Astrocyte (in vitro differentiated cells and primary cell): ENCODE measurements at regions not wholly inside any gene's neighbourhood (a gene's known extent, or its start where the extent isn't known, plus 50 kb on each side); places are given as distances from the start of the nearest gene placed in this dataset.

Experiments used
- DNase-seq: peaks from one replicate; pipeline ENCODE4 v3.0.0-alpha.2; 2010; ENCODE audit warnings: low read depth
- FAIRE-seq: peaks from 2 replicates; lab custom pipeline; 2011; peaks lifted over from hg19 to GRCh38; lab: Jason Lieb, UNC
- H2AFZ ChIP-seq: 2 replicates; pipeline ENCODE4 v1.6.0; 2012; ENCODE audit warnings: low read depth, low read length, inconsistent platforms
- H3K27ac ChIP-seq: 2 replicates; pipeline ENCODE4 v1.5.1; 2011; ENCODE audit warnings: low read depth, low read length, inconsistent platforms
- H3K27me3 ChIP-seq: 2 replicates; pipeline ENCODE4 v1.6.0; 2011; ENCODE audit warnings: low read length, inconsistent platforms; ENCODE audit not compliant: insufficient read depth
- H3K36me3 ChIP-seq: 2 replicates; pipeline ENCODE4 v1.5.1; 2011; ENCODE audit warnings: low read length, inconsistent platforms; ENCODE audit not compliant: insufficient read depth
- H3K4me1 ChIP-seq: 2 replicates; pipeline ENCODE4 v1.5.1; 2011; ENCODE audit warnings: low read length, inconsistent platforms; ENCODE audit not compliant: insufficient read depth
- H3K4me2 ChIP-seq: 2 replicates; pipeline ENCODE4 v1.6.0; 2012; ENCODE audit warnings: low read length, inconsistent platforms
- H3K4me3 ChIP-seq: 2 replicates; pipeline ENCODE4 v1.5.1; 2011; ENCODE audit warnings: low read depth, mild to moderate bottlenecking, low read length, inconsistent platforms; ENCODE audit not compliant: insufficient read depth
- H3K79me2 ChIP-seq: 2 replicates; pipeline ENCODE4 v1.6.0; 2012; ENCODE audit warnings: mild to moderate bottlenecking, low read length, inconsistent platforms; ENCODE audit not compliant: insufficient read depth
- H3K9ac ChIP-seq: 2 replicates; pipeline ENCODE4 v1.6.0; 2012; ENCODE audit warnings: mild to moderate bottlenecking, low read length, inconsistent platforms
- H3K9me3 ChIP-seq: 2 replicates; pipeline ENCODE4 v1.5.1; 2012; ENCODE audit warnings: low read depth, mild to moderate bottlenecking, low read length, inconsistent platforms; ENCODE audit not compliant: insufficient read depth
- H4K20me1 ChIP-seq: 2 replicates; pipeline ENCODE4 v1.6.0; 2012; ENCODE audit warnings: low read length, inconsistent platforms; ENCODE audit not compliant: insufficient read depth
- H3K27ac Mint-ChIP-seq: one replicate; pipeline ENCODE4 v1.8.0; 2021; ENCODE audit warnings: mild to moderate bottlenecking, mixed read lengths; ENCODE audit not compliant: unreplicated experiment
- H3K27me3 Mint-ChIP-seq: one replicate; pipeline ENCODE4 v1.8.0; 2021; ENCODE audit warnings: low read depth, mixed read lengths; ENCODE audit not compliant: unreplicated experiment
- H3K36me3 Mint-ChIP-seq: one replicate; pipeline ENCODE4 v1.8.0; 2021; ENCODE audit warnings: low read depth, mixed read lengths; ENCODE audit not compliant: unreplicated experiment
- H3K4me1 Mint-ChIP-seq: one replicate; pipeline ENCODE4 v1.8.0; 2021; ENCODE audit warnings: low read depth, mixed read lengths; ENCODE audit not compliant: unreplicated experiment
- H3K4me3 Mint-ChIP-seq: one replicate; pipeline ENCODE4 v1.8.0; 2021; ENCODE audit warnings: mild to moderate bottlenecking, moderate library complexity, mixed read lengths; ENCODE audit not compliant: unreplicated experiment
- H3K9me3 Mint-ChIP-seq: one replicate; pipeline ENCODE4 v1.8.0; 2021; ENCODE audit warnings: mild to moderate bottlenecking, mixed read lengths; ENCODE audit not compliant: unreplicated experiment
- EZH2 ChIP-seq: IDR thresholded peaks from 2 replicates; pipeline ENCODE4 v1.6.1; 2012; ENCODE audit warnings: mild to moderate bottlenecking, low read length, inconsistent platforms; ENCODE audit not compliant: insufficient read depth
- TF ChIP-seq, protein P1 (sequence below): IDR thresholded peaks from 2 replicates; pipeline ENCODE4 v1.5.1; 2011; ENCODE audit warnings: low read depth, mild to moderate bottlenecking, inconsistent platforms, low read length, moderate library complexity; ENCODE audit not compliant: insufficient read depth

DNA sequence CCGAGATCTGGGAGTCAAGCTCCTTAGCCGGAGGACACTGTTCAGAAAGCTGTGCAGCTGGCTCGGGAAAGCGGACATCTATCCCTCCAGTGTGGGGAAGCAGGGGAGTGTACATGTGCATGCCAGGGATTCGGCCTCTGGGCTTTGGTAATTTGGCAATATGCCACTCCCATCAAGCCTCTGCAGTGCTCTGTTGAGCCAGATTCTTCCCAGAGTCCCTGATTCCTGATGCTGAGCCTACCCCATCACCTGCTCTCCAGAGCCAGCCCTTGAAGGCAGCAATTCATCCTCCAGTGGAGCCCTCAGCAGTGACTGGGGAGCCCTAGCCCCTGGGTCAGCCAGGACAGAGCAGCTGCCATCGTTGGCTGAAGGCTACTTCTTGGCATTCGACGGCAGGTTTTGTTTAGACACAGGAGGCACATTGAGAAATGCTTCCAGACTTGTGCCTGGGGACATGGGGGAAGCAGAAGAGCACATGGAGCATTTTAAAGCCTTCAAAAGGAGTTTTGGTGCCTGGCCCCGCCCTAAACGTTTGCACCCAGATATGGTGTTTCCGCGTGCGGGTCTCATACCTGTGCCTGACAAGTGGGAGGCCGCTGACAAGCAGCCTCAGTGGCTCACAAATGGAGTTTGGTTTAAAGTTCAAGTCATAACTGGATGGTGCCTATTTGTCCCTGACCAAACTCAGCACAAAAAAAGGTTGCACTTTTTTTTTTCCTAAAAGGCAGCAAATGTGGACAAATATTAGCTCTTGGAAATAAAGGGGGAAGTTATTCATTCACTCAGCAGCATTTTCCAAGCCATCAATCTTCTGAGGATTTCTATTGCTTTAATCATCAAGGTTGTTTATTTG lies 272.8 kb downstream of the CYRIA start:
- TF ChIP-seq, protein P1, sequence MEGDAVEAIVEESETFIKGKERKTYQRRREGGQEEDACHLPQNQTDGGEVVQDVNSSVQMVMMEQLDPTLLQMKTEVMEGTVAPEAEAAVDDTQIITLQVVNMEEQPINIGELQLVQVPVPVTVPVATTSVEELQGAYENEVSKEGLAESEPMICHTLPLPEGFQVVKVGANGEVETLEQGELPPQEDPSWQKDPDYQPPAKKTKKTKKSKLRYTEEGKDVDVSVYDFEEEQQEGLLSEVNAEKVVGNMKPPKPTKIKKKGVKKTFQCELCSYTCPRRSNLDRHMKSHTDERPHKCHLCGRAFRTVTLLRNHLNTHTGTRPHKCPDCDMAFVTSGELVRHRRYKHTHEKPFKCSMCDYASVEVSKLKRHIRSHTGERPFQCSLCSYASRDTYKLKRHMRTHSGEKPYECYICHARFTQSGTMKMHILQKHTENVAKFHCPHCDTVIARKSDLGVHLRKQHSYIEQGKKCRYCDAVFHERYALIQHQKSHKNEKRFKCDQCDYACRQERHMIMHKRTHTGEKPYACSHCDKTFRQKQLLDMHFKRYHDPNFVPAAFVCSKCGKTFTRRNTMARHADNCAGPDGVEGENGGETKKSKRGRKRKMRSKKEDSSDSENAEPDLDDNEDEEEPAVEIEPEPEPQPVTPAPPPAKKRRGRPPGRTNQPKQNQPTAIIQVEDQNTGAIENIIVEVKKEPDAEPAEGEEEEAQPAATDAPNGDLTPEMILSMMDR: no peak
- no peak for TF ChIP-seq EZH2
- H3K27ac ChIP-seq: no peak overlapping the region
- no peak overlapping the region for H3K4me2 ChIP-seq
- H3K9ac ChIP-seq: no peak overlapping the region
- H3K27me3 ChIP-seq: no peaks in the 10 kb centered on the region
- no peaks in the 10 kb centered on the region for H3K4me1 ChIP-seq
- Mint-ChIP-seq H3K27me3 (peaks cover 13% of the 10 kb centered on the region), H3K9me3 (peaks cover 6% of the 10 kb centered on the region), H3K27ac (no peak overlapping the region), H3K4me3 (no peak overlapping the region), H3K36me3 (no peaks in the 10 kb centered on the region), H3K4me1 (peaks cover 4% of the 10 kb centered on the region)
- H3K4me3 ChIP-seq: no peak overlapping the region
- FAIRE-seq (no peak), DNase-seq (no peak)
- no peaks in the 10 kb centered on the region for H3K36me3 ChIP-seq
- H3K79me2 ChIP-seq: no peaks in the 10 kb centered on the region
- H3K9me3 ChIP-seq: peaks cover 3% of the 10 kb centered on the region
- no peak overlapping the region for H2AFZ ChIP-seq
- no peaks in the 10 kb centered on the region for H4K20me1 ChIP-seq

DNA sequence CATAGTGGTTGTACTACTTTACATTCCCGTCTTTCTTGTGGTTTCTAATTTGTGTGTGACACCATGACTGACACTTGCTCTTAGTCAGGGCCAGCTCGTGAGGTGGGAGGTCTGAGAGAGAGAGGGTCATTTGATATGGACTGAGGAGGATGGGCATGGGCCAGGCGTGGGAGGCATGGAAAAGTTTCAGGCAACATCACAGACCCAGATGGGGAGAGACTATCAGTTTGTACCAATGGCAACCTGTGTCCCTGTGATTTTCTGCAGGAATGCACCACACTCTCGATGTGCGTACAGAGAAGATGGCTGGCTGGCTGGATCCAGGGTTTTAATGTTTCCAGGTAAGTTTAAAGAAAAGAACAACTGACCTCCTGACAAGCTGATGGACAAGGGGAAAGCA lies 273.6 kb downstream of the CYRIA start:
- H2AFZ ChIP-seq: no peak overlapping the region
- peaks cover 4% of the 10 kb centered on the region for H3K4me1 Mint-ChIP-seq
- no peak overlapping the region for H3K27ac ChIP-seq
- H3K79me2 ChIP-seq: no peaks in the 10 kb centered on the region
- TF ChIP-seq, protein P1: no peak
- no peak for TF ChIP-seq EZH2
- no peaks in the 10 kb centered on the region for H3K36me3 ChIP-seq
- H3K27me3 ChIP-seq: no peaks in the 10 kb centered on the region
- peaks cover 13% of the 10 kb centered on the region for H3K27me3 Mint-ChIP-seq
- H3K4me3 ChIP-seq: no peak overlapping the region
- H4K20me1 ChIP-seq: no peaks in the 10 kb centered on the region
- no peaks in the 10 kb centered on the region for H3K36me3 Mint-ChIP-seq
- H3K9me3 ChIP-seq: peaks cover 4% of the 10 kb centered on the region
- DNase-seq (no peak), FAIRE-seq (no peak)
- H3K4me1 ChIP-seq: no peaks in the 10 kb centered on the region
- H3K9me3 Mint-ChIP-seq: peaks cover 6% of the 10 kb centered on the region
- H3K4me3 Mint-ChIP-seq: no peak overlapping the region
- no peak overlapping the region for H3K4me2 ChIP-seq
- H3K27ac Mint-ChIP-seq: no peak overlapping the region
- H3K9ac ChIP-seq: no peak overlapping the region

DNA sequence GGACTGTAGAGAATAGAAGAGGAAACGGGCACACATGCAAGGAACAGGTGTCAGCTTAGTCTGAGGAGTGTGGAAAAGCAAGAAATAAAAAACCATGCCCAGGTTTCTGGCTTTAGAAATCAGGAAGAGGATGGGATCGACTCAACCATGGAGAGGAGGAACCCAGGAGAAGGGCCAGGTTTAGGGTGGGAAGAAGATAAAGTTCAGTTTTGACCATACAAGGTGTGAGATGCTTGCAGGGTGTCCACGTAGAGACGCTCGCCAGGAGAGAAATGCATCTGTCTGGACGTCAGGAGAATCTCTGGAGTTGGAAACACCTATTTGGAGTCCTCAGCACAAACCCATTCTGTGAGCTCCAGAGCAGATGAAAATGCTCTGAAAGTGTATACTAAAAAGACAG lies 275.1 kb downstream of the CYRIA start:
- H3K9me3 Mint-ChIP-seq: peaks cover 6% of the 10 kb centered on the region
- Histone ChIP-seq H3K4me2 (no peak overlapping the region), H3K27me3 (no peaks in the 10 kb centered on the region), H3K79me2 (no peaks in the 10 kb centered on the region), H3K4me1 (no peaks in the 10 kb centered on the region), H3K4me3 (no peak overlapping the region), H3K36me3 (no peaks in the 10 kb centered on the region), H3K27ac (no peak overlapping the region), H4K20me1 (no peaks in the 10 kb centered on the region), H3K9me3 (peaks cover 8% of the 10 kb centered on the region), H3K9ac (no peak overlapping the region), H2AFZ (no peak overlapping the region)
- DNase-seq: no peak
- H3K4me3 Mint-ChIP-seq: no peak overlapping the region
- no peak overlapping the region for H3K27ac Mint-ChIP-seq
- no peak for FAIRE-seq
- no peaks in the 10 kb centered on the region for H3K36me3 Mint-ChIP-seq
- H3K4me1 Mint-ChIP-seq: peaks cover 4% of the 10 kb centered on the region
- TF ChIP-seq EZH2: no peak
- TF ChIP-seq, protein P1: no peak
- H3K27me3 Mint-ChIP-seq: peaks cover 13% of the 10 kb centered on the region
